ENCODE measurements at regions not wholly inside any gene's neighbourhood (a gene's known extent, or its start where the extent isn't known, plus 50 kb on each side); places are given as distances from the start of the nearest gene placed in this dataset.
"Not testable (repeated sequence)": the region's sequence is repeated elsewhere in the genome, so short reads cannot be mapped to it uniquely, and the experiment has no call there.

DNA sequence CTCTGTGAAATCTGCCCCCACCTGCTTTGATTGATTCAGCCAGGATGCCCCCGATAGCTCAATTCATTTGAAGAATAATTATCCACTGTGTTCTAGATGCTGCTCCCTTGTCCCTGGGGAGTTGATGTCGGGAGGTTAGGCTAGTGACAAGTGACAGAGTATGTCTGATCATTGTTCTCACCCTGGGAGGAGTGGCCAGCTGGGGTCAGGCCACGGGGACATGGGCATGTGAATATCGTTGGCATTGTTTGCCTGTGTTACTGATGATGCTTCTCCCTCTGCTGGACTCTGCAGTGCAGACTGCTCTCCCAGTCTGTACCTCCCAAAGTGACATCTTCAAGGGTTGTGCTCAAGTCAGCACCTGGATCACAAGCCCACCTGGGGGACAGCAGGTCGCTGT is 89.9 kb upstream of the C16orf82 start:
- DNase-seq (ENCODE audit: low read depth, low spot score) = no peak

DNA sequence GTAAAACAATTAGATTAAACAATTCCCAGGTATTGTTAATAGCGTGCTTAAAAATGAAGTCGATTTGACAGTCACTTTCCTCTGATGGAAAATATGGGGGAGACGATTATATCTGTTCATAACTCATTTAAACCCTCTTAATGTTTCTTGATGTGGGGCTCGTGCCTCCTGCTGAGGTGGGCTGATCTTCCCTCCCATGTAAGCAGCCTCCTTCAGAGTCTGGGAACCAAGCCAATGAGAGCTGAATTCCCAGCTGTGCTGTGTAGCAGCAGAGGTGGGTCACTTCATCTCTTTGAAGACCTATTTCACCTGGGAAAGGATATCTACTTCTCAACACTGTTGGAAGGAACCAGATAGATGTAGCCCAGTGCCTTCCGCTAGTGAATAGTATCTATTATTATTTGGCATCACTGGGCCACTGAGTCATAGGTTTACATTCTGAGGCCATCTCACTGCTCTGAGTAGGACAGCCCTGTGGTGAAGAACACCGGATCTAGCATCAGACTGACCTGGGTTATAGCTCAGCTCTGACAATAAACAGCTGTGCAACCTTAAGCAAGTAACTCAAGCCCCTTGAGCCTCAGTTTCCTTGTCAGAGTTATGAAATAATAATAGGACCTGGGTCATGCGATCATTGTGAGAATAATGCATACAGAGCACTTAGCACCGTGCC is 85.3 kb upstream of the C16orf82 start:
- DNase-seq (ENCODE audit: low read depth, low spot score) = peak; percentile 49

DNA sequence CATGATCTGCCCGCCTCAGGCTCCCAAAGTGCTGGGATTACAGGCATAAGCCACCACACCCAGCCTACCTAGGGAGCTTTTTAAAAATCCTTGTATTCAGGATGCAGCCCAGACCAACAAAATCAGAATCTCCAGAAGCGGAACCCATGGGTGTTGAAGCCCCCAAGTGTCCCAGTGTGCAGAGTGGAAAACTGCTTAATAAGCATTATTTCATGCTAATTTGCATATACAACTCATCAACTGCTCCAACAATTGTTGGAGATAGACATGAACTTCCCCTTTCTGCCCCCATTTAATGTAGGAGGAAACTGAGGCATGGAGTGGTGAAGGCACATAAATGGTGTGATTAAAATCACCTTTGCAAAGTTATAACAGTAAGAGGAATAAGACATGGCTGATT is 84.3 kb upstream of the C16orf82 start:
- DNase-seq (ENCODE audit: low read depth, low spot score) = no peak

DNA sequence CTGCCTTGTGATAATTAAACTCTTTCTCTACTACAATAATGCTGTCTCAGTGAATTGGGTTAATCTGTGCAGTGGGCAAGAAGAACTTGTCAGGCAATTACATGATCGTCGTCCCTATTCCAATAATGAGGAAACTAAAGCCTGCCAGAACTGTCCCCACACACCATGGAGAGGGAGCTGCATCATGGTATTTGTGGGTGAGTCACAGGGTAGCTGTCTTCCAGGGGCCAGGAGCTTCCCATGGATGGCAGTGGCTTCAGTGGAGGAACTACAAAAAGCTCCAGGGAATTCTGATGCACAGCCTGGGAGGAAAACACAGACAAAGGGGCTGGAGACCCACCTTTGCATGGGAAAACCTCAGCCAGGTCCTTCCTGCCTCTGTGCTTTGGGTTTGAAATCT is 83.3 kb upstream of the C16orf82 start:
- DNase-seq (ENCODE audit: low read depth, low spot score) = no peak

DNA sequence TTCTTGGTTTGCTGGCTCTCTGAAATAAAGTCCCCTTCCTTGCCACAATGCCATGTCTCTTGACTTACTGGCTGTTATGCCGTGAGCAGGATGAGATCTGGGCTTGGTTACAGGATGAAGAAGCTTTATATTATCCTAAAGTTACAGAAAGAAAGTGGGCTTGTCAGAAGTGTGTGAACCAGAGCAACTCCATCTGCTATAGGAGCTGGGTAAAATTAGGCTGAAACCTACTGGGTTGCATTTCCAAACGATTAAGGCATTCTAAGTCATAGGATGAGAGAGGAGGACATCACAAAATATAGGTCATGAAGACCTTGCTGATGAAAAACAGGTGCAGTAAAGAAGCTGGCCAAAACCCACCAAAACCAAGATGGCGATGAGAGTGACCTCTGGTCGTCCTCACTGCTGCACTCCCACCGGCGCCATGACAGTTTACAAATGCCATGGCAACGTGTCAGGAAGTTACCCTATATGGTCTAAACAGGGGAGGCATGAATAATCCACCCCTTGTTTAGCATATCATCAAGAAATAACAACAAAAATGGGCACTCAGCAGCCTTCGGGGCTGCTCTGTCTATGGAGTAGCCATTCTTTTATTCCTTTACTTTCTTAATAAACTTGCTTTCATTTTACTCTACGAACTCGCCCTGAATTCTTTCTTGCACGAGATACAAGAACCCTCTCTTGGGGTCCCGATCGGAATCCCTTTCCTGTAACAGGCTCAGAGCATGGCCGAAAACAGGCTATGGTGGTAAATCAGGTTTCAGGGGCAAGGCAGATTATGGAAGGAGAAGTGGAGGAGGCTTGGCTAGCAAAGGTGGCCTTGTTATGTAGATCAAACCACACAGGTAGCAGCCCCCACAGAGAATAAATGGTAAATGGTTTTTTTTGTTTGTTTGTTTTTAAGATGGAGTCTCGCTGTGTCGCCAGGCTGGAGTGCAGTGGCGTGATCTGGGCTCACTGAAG is 81.3 kb upstream of the C16orf82 start:
- DNase-seq (ENCODE audit: low read depth, low spot score) = no peak

DNA sequence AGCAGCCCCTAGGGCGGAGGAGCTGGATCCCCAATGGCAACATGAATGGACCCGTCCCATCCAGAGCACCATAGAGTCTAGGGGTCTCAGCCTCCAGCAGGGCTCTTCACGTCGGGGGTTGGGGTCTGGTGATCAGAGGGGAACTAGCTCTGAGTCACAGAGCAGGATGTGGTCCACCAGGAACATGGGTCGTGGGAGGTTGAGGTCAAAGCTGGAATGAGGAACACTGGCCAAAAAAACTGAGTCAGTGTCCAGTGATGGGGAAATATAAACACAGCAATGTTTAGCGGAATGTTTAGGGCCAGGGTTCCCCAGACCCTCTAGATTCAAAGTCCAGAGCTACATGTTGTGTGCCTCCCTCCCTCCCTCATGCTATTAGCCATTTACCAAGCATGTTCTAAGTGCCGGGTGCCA is 79.1 kb upstream of the C16orf82 start:
- no peak for DNase-seq (ENCODE audit: low read depth, low spot score)

DNA sequence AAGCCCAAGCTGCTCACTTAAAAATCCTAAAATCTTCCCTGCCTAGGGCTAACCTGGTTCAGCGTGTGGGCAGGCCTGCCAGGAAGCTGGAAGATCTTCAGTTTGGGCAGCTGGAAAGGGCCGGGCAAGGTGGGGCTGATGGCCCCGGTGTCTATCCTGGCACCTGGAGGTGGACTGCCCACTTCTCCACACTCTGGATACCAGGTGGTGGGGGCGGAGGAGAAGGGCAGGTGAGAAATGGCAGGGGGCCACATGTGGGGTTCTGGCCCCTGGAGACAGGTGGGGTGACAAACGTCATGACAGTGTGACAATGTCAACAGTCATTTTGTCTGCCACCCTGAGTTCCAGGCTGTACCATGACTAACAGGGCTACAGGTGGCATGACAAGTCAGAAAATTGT is 78.5 kb upstream of the C16orf82 start:
- no peak for DNase-seq (ENCODE audit: low read depth, low spot score)

DNA sequence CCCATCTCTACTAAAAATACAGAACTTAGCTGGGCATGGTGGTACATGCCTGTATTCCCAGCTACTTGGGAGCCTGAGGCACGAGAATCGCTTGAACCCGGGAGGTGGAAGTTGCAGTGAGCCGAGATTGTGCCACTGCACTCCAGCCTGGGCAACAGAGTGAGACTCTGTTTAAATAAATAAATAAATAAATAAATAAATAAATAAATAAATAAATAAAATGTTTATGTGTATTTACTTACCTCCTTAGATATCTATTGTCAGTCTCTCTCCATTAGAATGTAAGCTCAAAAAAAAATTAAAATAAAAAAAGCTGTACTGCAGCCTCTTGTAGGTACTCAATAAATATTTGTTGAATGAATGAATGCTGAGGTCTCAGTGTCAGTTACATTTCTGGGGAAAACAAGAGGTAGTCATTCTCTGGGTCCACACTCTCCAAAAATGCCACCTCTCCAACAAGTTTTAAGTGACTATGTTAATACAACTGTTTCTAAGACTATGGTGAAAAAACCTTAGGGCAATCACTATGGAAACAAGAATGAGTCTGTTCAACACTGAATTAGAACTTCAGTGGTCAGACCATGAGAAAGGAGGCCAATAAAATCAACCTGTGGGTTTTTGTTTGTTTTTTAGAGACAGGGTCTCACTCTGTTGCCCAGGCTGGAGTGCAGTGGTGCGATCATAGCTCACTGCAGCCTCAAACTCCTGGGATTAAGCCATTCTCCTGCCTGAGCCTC is 76.2 kb upstream of the C16orf82 start:
- not testable (repeated sequence) for DNase-seq (ENCODE audit: low read depth, low spot score)

DNA sequence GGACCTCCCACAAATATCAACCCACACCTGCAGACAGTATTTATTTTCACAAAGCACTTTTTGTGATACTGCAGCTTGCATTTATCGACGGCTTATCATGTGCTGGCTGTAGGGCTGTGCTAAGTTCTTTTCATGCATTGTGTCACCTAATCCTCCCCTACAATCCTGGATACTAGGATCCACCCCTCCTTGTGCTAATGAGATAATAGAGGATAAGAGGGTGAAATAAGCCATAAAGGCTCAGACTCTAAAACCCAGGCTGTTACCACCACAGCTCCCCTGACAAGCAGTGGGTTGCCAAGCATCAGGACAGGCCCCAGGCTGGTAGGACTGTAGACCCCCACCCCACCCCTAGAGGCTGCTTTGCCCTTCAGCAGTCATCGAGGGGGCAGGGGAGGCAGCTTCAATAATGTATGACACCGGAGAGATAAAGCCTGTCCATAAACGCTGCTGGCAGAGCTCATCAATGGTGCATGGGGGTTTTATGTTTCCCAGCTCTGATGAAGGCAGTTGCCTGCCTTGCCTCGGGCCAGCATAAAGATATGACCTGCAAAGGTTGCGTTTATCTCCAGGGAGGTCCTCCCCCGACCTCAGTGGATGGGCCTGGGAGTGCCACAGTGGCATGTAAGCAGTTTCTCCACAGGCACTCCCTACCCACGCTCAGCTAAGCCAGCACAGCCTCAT is 73.9 kb upstream of the C16orf82 start:
- no peak for DNase-seq (ENCODE audit: low read depth, low spot score)

DNA sequence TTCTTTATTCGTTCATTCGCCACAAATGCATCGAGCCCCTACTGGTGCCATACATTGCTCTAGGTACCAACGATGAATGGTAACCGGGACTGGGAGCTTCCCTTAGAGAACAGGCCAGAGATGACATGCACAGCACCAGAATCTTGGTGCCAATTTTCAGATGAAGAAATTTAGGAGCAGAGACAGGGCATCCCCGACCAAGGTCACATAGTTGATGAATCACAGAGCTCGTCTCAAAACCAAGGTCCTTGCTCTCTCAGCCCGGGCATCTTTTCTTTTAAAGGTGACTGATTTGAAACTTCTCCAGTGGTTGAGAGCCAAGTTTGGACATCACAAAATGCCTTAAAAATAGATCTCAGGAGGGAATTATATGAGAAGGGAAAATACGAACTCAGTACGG is 73.2 kb upstream of the C16orf82 start:
- DNase-seq (ENCODE audit: low read depth, low spot score) = no peak

DNA sequence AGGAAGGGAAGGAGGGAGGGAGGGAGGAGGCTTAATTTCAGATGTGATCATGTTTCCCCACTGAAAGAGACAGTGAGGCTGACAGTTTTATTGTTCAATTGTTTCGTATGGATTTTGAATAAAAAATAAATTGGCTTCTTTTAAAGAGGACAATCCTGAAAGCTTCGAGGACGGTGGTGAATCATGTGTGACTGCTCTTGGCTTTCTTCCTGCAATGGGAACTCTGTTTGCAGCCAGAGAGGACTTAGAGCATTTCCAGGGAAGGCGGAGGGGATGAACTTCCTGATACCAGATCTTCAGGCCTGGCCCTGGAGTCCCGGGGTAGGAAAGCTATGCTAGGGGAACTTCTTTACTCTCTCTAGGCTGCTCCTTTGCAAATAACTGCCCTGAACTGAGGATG is 72.8 kb upstream of the C16orf82 start:
- DNase-seq (ENCODE audit: low read depth, low spot score) = no peak

DNA sequence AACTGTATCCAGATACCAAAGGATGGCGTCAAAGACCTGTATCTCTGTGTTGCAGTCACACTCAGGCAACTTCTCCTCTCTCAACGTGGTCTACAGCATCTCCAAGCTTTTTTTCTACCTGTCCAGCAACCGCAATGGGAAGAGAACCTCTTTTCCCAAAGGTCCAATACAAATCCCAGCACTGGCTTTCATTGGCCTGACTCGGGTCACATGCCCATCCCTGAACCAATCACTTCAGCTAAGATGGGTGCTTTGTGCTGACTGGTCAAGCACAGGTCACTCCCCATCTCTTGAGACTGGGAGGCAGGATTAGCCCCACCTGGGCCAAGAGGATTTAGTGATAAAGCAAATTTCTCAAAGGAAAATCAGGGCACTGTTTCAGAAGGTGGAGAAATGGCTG is 71.2 kb upstream of the C16orf82 start:
- DNase-seq (ENCODE audit: low read depth, low spot score) = no peak

DNA sequence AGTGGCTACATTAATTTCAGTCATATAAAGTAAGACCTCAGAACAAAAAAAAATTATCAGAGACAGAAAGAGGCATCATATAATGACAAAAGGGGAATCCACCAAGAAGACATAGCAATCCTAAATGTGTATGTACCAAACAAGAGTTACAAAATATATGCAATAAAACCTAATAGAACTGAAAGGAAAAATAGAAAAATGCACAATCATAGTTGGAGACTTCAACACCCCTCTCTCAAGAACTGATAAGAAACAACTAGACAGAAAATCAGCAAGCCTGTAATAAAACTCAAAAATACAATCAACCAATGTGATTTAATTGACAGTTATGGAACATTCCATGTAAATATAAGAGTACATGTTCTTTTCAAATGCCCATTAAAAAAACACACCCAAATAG is 61.3 kb upstream of the C16orf82 start:
- no peak for DNase-seq (ENCODE audit: low read depth, low spot score)
